Activated T-cell treated with anti-CD3 and anti-CD28 coated beads for 4 hours (primary cell): ENCODE measurements at regions not wholly inside any gene's neighbourhood (a gene's known extent, or its start where the extent isn't known, plus 50 kb on each side); places are given as distances from the start of the nearest gene placed in this dataset.
"Not testable (repeated sequence)": the region's sequence is repeated elsewhere in the genome, so short reads cannot be mapped to it uniquely, and the experiment has no call there.

ENCODE experiments used
- DNase-seq: peaks from one replicate; pipeline ENCODE4 v3.0.0-alpha.2; 2020

- DNase-seq = no peak
Observed at GRCh38 chr20:57813509-57814269, 103.9 kb upstream of the PMEPA1 start.

GRCh38 chr20:57812632-57813031 is 102.8 kb upstream of the PMEPA1 start:
- DNase-seq = not testable (repeated sequence)

- no peak for DNase-seq
Observed at GRCh38 chr20:57811374-57812020, 101.7 kb upstream of the PMEPA1 start.

GRCh38 chr20:57810511-57811373 is 100.9 kb upstream of the PMEPA1 start:
- DNase-seq = no peak

GRCh38 chr20:57809661-57810172 is 99.9 kb upstream of the PMEPA1 start:
- DNase-seq = no peak

- DNase-seq = no peak
Observed at GRCh38 chr20:57809149-57809548, 99.3 kb upstream of the PMEPA1 start.

DNA sequence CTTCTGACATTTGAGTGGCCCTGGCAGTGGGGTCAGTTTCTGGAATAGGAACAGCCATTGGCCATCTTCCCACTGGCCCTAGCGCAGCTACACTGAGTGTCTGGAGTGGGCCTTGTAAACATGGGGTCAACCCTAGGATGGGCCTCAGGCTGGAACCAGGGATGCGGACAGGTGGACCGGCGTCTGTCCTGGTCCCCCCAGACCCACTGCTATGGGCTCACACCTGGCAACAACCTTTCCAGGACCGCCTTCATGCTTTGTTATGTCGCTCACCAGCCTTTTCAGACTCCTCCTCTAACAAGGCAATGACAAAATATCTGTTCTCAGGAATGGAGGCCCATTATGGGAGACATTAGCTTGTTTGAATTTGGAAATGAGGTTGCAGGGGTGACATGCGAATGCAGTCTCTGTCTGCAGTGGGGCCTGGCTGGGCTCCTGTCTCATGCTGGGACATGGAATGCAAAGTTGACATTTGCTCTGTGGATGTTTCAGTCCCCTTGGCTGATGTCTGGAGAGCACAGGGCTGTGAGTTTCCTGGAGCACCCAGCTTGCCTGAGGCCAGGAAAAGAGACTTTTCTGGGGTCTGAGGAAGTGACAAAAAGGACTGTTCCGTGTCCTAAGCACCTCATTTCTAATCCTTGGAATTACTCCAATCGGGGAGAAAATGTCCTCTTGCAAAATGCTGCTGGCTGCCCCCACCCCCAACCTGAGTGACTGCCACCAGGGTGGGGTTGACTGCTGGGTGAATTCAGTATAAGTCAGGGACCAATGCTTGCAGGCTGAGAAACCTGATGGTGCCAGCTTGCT is 98.7 kb upstream of the PMEPA1 start:
- DNase-seq = no peak

DNA sequence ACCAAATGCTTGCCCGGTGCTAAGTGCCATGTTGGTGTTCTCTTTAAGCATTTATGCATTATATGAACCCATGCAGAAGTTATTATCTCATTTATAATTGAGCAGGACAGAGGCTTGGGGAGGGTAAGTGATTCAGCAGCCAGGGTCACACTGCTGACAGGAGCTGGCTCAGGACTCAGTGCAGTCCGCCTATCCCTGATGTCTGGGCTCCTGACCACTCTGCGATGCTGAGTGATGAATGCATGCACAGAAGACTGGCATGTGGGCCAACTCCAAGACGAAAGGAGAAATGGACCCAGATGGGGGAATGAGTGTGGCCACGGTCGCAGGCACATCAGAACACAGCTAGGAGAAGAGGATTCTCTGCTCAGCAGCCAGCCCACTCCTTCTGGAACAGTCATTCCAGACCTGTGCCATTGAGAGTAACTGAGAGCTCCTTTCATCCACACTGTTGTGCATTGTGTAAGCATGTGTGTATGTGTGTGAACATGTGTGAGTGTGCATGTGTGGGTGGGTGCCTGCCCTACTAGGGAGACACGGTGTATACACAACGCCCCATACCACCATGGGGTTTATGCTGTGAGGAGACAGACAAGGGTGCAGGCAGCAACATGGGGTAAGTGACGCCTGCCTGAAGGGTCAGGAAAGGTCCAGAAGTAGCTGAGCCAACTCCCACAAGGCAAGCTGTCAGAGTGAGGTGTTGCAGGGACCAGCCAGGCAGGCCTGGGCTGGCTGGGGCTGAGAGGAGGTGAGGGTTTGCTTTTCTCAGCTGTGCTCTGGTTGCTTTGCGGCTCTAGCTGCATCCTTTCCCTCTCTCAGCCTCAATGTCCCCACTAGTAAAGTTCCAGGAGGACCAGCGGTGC is 97.8 kb upstream of the PMEPA1 start:
- DNase-seq = no peak

DNA sequence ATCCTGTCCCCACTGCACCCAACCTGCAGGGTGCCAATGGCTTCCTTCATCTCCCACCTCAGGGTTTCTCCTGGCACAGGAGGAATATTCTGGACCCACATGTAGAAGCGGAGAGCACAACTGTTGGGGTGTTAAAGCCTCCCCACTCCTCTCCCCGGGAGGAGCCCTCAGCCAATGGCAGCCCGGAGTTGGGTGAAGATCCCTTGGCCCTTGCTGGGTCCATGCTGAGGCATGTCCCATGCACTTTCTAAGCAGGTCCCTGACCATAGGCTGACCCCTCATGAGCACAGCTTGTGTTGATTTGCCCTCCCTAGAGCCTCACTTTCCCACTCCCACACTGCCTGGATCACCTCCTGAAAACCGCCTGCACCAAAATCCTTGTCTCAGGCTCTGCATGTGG is 97.2 kb upstream of the PMEPA1 start:
- no peak for DNase-seq

DNA sequence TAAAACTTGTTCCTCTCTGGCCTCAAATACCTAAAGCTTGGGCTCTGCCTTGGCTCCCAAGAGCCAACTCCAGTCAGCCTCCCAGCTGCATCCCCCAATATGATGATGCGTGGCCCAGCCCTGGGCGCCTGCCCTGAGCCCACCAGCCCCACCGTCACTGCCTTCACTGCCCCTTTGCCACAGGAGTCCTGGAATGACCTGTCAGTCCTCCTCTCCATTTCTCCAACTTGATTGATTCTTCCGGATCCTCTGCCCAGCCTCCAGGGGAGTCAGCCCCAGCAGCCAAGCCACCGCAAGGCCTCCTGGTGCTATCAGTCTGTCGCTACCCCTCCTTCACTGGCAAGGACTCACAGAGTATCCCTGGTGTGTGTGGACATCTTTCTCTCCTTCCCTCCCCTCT is 96.7 kb upstream of the PMEPA1 start:
- DNase-seq = no peak

DNA sequence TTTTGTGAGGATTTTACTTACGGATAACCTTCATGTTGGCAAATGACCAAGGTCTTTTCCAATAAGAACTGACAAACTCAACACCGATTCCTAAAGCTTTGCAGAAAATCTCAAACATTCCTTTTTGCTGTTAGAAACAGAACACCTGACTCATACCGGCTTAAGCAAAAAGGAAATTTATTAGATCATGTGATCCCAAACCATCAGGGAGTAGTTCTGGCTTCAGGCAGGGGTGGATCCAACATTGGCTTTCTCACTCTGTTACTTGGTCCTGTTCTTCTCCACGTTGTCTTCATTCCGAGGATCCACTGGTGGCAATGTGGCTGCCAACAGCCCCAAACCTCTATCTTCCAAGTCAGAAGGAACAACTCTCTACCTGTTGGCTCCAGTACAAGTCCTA is 95.9 kb upstream of the PMEPA1 start:
- no peak for DNase-seq

DNA sequence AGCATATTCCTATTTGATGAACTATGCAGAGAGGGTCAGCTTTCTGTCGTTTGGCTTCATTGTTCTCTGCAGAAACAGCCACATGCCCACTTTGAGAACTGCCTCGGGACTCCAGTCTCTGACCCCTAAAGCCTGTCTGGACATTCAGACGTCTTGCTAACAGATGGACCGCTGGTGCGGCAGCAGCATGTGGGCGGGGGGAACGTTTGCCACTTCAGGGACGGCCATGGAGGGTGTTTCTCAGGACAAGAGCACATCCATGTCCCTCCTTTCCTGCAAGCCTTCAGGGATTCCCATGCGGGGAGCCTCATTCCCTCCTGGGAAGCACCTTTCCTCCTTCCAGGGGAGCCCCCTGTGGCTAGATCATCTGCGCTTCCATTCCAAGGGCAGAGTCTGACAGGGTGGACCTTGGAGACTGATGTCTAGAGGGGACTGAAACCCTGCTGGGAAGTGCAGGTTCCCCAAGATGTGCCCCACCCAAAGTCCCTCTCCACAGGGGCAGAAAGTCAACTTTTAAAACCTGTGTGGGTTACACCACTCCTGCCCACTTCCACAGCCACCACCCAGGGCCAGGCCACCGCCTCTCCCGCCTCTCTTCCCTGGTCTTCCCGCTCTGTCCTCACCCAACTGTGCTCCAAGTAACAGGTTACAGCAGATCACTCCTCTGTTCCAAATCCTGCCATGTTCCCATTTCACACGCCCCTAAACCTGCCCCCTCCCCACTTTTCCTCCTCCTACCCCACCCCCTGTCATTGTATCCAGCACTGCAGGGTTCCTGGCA is 94.8 kb upstream of the PMEPA1 start:
- DNase-seq = no peak

- no peak for DNase-seq
Observed at GRCh38 chr20:57803508-57804005, 93.7 kb upstream of the PMEPA1 start.

DNA sequence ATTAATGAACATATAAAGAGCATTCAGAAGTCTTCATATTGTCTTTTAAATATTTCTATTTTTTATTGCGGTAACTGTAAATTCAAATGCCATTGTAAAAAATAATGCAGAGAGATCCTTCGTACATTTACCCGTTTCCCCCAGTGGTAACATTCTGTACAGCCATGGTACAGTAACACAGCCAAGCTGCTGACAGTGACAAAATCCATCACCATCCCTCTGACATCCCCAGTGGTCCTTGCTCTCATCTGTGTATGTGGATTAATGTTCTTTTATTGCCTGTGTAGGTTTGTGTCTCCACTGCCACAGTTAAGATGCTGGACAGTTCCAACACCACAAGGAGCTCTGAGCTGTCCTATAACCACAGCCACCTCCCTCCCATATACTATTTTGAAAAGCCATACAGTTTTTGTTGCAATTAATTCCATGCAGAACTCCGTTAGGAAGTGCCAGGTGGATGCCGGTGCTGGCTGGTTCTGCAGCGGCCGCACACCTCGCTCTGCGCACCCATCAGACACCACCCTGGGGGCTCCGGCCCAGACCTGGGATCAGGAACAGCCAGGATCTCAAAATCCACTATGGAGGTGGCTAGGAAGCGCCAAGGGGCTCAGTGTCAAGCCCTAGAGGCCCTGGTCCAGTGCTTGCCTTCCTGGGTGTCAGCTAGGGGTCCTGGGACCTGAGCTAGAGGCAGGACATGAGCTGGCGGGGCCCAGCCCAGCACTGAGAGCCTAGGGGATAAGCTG is 93.1 kb upstream of the PMEPA1 start:
- no peak for DNase-seq

- DNase-seq = no peak
Observed at GRCh38 chr20:57801581-57801980, 91.8 kb upstream of the PMEPA1 start.

DNA sequence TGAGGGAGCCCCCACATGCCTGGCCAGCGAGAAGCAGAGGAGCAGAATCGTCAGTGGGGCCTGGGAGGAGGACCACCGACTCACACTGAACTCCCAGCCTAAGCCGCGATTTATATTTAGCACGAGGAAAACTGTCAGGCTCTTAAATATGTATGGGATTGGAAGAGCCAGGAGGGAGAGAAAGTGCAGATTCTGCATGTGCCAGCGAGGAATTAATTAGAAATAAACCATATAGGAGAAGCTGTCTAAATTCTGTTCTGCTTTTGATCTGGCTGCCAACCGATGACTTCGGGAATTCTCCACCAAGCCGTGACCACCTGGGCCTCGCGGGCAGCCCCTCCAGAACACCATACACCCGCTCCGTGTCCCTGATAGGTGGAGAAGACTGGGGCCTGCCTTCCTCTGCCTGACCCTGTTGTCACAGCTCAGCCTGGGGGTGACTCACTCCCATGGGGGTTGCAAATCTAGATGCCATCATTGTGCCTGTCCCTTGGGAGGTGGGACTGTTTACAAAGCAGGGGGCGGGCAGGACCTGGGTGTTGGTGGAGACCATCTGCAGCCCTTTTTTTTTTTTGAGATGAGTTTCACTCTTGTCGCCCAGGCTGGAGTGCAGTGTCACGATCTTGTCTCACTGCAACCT is 91.1 kb upstream of the PMEPA1 start:
- no peak for DNase-seq

- DNase-seq = no peak
Observed at GRCh38 chr20:57797401-57797800, 87.6 kb upstream of the PMEPA1 start.

GRCh38 chr20:57795977-57796560 is 86.3 kb upstream of the PMEPA1 start:
- DNase-seq = no peak

- no peak for DNase-seq
Observed at GRCh38 chr20:57795342-57795697, 85.5 kb upstream of the PMEPA1 start.
